A549 (cell line): ENCODE measurements at regions not wholly inside any gene's neighbourhood (a gene's known extent, or its start where the extent isn't known, plus 50 kb on each side); places are given as distances from the start of the nearest gene placed in this dataset.

ENCODE experiments used
- ATAC-seq, 2 experiments: fragments of 200-7000 bp in 1 of 2; fragments of >200 bp in 1 of 2; cut with Nextera tagmentation in 1 of 2; cut with Tn5 transposase in 1 of 2; 3 replicates each; pipeline versions ENCODE4 v1.8.0 to v1.9.1; 2018 to 2020; ENCODE audit warnings: mild to moderate bottlenecking in 1 of 2, moderate library complexity in 1 of 2
- CTCF ChIA-PET: fragments of 300-600 bp; sonication (Branson Sonifier 250); formaldehyde crosslinking; extraction: SDS; loops from one replicate; lab custom pipeline; 2021; ENCODE audit warnings: antibody characterized with exemption, inconsistent platforms; lab: Yijun Ruan, JAX
- POLR2A ChIA-PET: fragments of 350-600 bp; formaldehyde crosslinking; extraction: SDS; loops from one replicate; lab custom pipeline; 2021; ENCODE audit warnings: antibody characterized with exemption, inconsistent platforms; lab: Yijun Ruan, JAX
- DNase-seq, 2 experiments: peaks; one replicate each; pipeline versions ENCODE4 v3.0.0 to v3.0.0-alpha.2; 2011 to 2016; ENCODE audit warnings: low read depth in 1 of 2, low spot score in 1 of 2
- FAIRE-seq: peaks from 2 replicates; lab custom pipeline; 2011; peaks lifted over from hg19 to GRCh38; lab: Jason Lieb, UNC
- H3K27ac ChIP-seq, 2 experiments: fragments of >200 bp; sonication (Bioruptor Twin); formaldehyde crosslinking; 3 replicates each; pipeline ENCODE4 v1.5.1; 2016 to 2017
- H3K4me1 ChIP-seq: fragments of >200 bp; sonication (Bioruptor Twin); formaldehyde crosslinking; 3 replicates; pipeline ENCODE4 v1.6.1; 2016
- H3K4me2 ChIP-seq: fragments of >200 bp; sonication (Bioruptor Twin); formaldehyde crosslinking; 3 replicates; pipeline ENCODE4 v1.6.1; 2016
- H3K4me3 ChIP-seq: fragments of >200 bp; sonication (Bioruptor Twin); formaldehyde crosslinking; 3 replicates; pipeline ENCODE4 v1.5.1; 2016
- H3K9me3 ChIP-seq: fragments of >200 bp; sonication (Bioruptor Twin); formaldehyde crosslinking; 3 replicates; pipeline ENCODE4 v1.6.1; 2016
- CHD4 ChIP-seq: fragments of 200-600 bp; sonication (generic); IDR thresholded peaks from 2 replicates; pipeline ENCODE4 v1.6.1; 2016; ENCODE audit warnings: antibody characterized with exemption, mild to moderate bottlenecking, borderline replicate concordance
- EP300 ChIP-seq, 2 experiments: fragments of >200 bp; sonication (Bioruptor Twin); formaldehyde crosslinking; IDR thresholded peaks; 2 replicates in 1 of 2; 3 replicates in 1 of 2; pipeline ENCODE4 v1.6.1; 2016 to 2017
- FOSL2 ChIP-seq, 2 experiments: fragments of 450-650 bp in 1 of 2; fragments of >200 bp in 1 of 2; sonication (Bioruptor Twin) in 1 of 2; formaldehyde crosslinking; IDR thresholded peaks; 2 replicates each; pipeline versions ENCODE4 v1.5.0 to v1.6.1; 2016 to 2020; ENCODE audit warnings: mild to moderate bottlenecking in 1 of 2, moderate library complexity in 1 of 2
- FOXS1 ChIP-seq: fragments of 250-450 bp; sonication (Bioruptor Pico); IDR thresholded peaks from 2 replicates; pipeline ENCODE4 v1.5.0; 2020; ENCODE audit warnings: mild to moderate bottlenecking, moderate library complexity
- GATA3 ChIP-seq: IDR thresholded peaks from 2 replicates; pipeline ENCODE4 v1.6.1; 2012; ENCODE audit warnings: borderline replicate concordance
- HDAC2 ChIP-seq: fragments of 200-600 bp; sonication (generic); IDR thresholded peaks from 2 replicates; pipeline ENCODE4 v1.6.1; 2016
- HEYL ChIP-seq: fragments of 250-450 bp; sonication (Bioruptor Pico); IDR thresholded peaks from 2 replicates; pipeline ENCODE4 v1.8.0; 2021; ENCODE audit warnings: mild to moderate bottlenecking, moderate library complexity
- HOXA7 ChIP-seq: fragments of 250-450 bp; sonication (Bioruptor Pico); IDR thresholded peaks from 2 replicates; pipeline ENCODE4 v1.5.0; 2020; ENCODE audit warnings: mild to moderate bottlenecking, moderate library complexity
- HOXB13 ChIP-seq: fragments of 250-450 bp; sonication (Bioruptor Pico); IDR thresholded peaks from 2 replicates; pipeline ENCODE4 v1.5.0; 2020; ENCODE audit warnings: low read depth, mild to moderate bottlenecking, moderate library complexity
- HOXB5 ChIP-seq: fragments of 250-450 bp; sonication (Bioruptor Pico); IDR thresholded peaks from 2 replicates; pipeline ENCODE4 v1.5.0; 2020; ENCODE audit warnings: mild to moderate bottlenecking, moderate library complexity
- JUN ChIP-seq, 2 experiments: fragments of >200 bp; sonication (Bioruptor Twin); formaldehyde crosslinking; IDR thresholded peaks; 2 replicates in 1 of 2; 3 replicates in 1 of 2; pipeline ENCODE4 v1.6.1; 2016 to 2017
- JUNB ChIP-seq: fragments of >200 bp; sonication (Bioruptor Twin); formaldehyde crosslinking; IDR thresholded peaks from 2 replicates; pipeline ENCODE4 v1.6.1; 2016
- KDM5A ChIP-seq: fragments of 200-600 bp; sonication (generic); IDR thresholded peaks from 2 replicates; pipeline ENCODE4 v1.6.1; 2016; ENCODE audit warnings: antibody characterized with exemption, mild to moderate bottlenecking
- NFE2L2 ChIP-seq: fragments of 150-350 bp; conservative IDR thresholded peaks from 2 replicates; pipeline ENCODE4 v1.6.1; 2014; ENCODE audit warnings: low read length
- POLR2A ChIP-seq: IDR thresholded peaks from 2 replicates; pipeline ENCODE4 v1.6.1; 2012; ENCODE audit warnings: mild to moderate bottlenecking, low read length
- POLR2AphosphoS2 ChIP-seq: conservative IDR thresholded peaks from 2 replicates; pipeline ENCODE4 v1.6.1; 2012; ENCODE audit warnings: low read length, improper control_type of control experiment, inconsistent platforms
- RAD21 ChIP-seq, 2 experiments: fragments of >200 bp in 1 of 2; sonication (Bioruptor Twin) in 1 of 2; formaldehyde crosslinking in 1 of 2; IDR thresholded peaks in 1 of 2; conservative IDR thresholded peaks in 1 of 2; 2 replicates in 1 of 2; 3 replicates in 1 of 2; pipeline ENCODE4 v1.6.1; 2012 to 2018; ENCODE audit warnings: inconsistent platforms in 1 of 2
- RFX5 ChIP-seq: fragments of 450-650 bp; IDR thresholded peaks from 2 replicates; pipeline ENCODE4 v1.7.1; 2014; ENCODE audit warnings: antibody characterized with exemption, mild to moderate bottlenecking, moderate library complexity
- SMC3 ChIP-seq: fragments of >200 bp; sonication (Bioruptor Twin); formaldehyde crosslinking; IDR thresholded peaks from 3 replicates; pipeline ENCODE4 v1.6.1; 2018; ENCODE audit warnings: inconsistent platforms
- TFCP2L1 ChIP-seq: fragments of 250-450 bp; sonication (Bioruptor Pico); IDR thresholded peaks from 2 replicates; pipeline ENCODE4 v1.5.0; 2021; ENCODE audit warnings: mild to moderate bottlenecking
- ZFP36 ChIP-seq: fragments of 450-650 bp; IDR thresholded peaks from 2 replicates; pipeline ENCODE4 v1.6.1; 2014; ENCODE audit warnings: borderline replicate concordance; ENCODE audit not compliant: partially characterized antibody
- ZNF302 ChIP-seq: fragments of 250-450 bp; sonication (Bioruptor Pico); IDR thresholded peaks from 2 replicates; pipeline ENCODE4 v1.9.0; 2021; ENCODE audit warnings: inconsistent platforms, mild to moderate bottlenecking, moderate library complexity
- WGBS: methylation state at CpG from one replicate; pipeline ENCODE4 v1.1.6; 2017; ENCODE audit errors: missing lambda C conversion rate; 5-methylcytosine and 5-hydroxymethylcytosine counted together
- TF ChIP-seq, protein P1 (sequence below): fragments of 150-350 bp; IDR thresholded peaks from 2 replicates; pipeline ENCODE4 v1.6.1; 2014; ENCODE audit warnings: low read depth, mild to moderate bottlenecking, low read length
- TF ChIP-seq, protein P2 (sequence below): IDR thresholded peaks from 2 replicates; pipeline ENCODE4 v1.6.1; 2012
- TF ChIP-seq, protein P3 (sequence below): IDR thresholded peaks from 2 replicates; pipeline ENCODE4 v1.6.1; 2012
- TF ChIP-seq, protein P4 (sequence below): fragments of 450-650 bp; IDR thresholded peaks from 2 replicates; pipeline ENCODE4 v1.6.1; 2014; ENCODE audit warnings: antibody characterized with exemption

DNA sequence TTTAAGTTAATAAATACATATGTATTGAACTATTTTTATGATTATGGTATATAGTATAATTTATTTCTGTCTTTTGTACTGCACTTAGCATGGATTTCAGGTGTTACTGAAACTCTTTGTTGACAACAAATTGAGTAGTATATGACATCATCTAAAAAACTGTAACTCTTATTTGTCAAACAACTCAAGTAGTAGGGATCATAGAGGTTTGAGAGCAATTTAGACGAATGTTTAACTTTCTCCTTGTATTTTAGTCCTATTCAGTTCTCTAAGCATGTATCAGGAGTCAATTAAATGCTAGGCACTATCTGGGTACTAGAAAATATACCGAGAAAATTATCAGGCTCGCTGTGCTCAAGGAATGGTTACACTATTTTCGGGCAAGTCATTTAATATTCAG is 595.2 kb downstream of the METTL15 start:
- CTCF ChIA-PET, result no interaction called here
- peak overlapping the region; percentile 76; the same call in 2 of the 3 replicates for H3K4me2 ChIP-seq

DNA sequence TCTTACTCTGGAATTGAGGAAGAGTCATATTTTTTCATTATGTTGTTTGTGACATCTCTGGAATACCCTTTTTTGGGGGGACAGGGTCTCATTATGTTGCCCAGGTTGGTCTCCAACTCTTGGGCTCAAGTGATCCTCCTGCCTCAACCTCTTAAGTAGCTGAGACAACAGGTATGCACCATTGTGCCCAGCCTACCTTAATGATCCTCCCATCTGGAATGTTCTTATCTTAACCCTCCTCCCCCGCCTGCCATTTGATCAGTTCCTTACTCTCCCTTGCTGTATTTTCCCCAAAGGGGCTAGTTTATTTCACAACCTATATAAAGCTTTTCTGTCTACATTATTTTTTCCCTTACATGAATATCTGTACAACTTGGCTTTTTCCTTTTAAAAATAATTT is 594.7 kb downstream of the METTL15 start:
- FAIRE-seq, result no peak
- ChIA-PET CTCF (no interaction called here), POLR2A (no interaction called here)
- peak in 1 of 2 experiments; percentile 20 for DNase-seq
- peak overlapping the region; percentile 16; the same call in 2 of the 3 replicates for H3K4me3 ChIP-seq
- peaks cover 23% of the 10 kb centered on the region for H3K4me1 ChIP-seq
- TF ChIP-seq POLR2A, result no peak
- TF ChIP-seq CHD4, result no peak
- TF ChIP-seq, protein P1, sequence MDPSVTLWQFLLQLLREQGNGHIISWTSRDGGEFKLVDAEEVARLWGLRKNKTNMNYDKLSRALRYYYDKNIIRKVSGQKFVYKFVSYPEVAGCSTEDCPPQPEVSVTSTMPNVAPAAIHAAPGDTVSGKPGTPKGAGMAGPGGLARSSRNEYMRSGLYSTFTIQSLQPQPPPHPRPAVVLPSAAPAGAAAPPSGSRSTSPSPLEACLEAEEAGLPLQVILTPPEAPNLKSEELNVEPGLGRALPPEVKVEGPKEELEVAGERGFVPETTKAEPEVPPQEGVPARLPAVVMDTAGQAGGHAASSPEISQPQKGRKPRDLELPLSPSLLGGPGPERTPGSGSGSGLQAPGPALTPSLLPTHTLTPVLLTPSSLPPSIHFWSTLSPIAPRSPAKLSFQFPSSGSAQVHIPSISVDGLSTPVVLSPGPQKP, result no peak
- TF ChIP-seq ZFP36, result no peak
- no peak for TF ChIP-seq NFE2L2
- no peak for TF ChIP-seq JUN (IDR thresholded peaks at IDR 0.05)
- TF ChIP-seq FOXS1, result no peak
- TF ChIP-seq HOXB5 (CRISPR knock-in tag), result no peak
- no peak for TF ChIP-seq SMC3
- TF ChIP-seq, protein P2, sequence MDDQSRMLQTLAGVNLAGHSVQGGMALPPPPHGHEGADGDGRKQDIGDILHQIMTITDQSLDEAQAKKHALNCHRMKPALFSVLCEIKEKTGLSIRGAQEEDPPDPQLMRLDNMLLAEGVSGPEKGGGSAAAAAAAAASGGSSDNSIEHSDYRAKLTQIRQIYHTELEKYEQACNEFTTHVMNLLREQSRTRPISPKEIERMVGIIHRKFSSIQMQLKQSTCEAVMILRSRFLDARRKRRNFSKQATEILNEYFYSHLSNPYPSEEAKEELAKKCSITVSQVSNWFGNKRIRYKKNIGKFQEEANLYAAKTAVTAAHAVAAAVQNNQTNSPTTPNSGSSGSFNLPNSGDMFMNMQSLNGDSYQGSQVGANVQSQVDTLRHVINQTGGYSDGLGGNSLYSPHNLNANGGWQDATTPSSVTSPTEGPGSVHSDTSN, result no peak
- TF ChIP-seq, all 56 proteins: peak for 0
- Histone ChIP-seq H3K27ac (peak overlapping the region; percentile 87 to 90), H3K4me2 (peak overlapping the region; percentile 76), H3K9me3 (peaks cover 25% of the 10 kb centered on the region; the same call in 2 of the 3 replicates)
- WGBS, result 90% methylated on average over 1 of the region's 1 CpG
- peak in 1 of 2 experiments; percentile 25; a peak in 3 of 6 replicates for ATAC-seq

More for the DNA sequence above, 595.2 kb downstream of the METTL15 start:
- Histone ChIP-seq H3K27ac (peak overlapping the region; percentile 75 to 87), H3K4me1 (peaks cover 23% of the 10 kb centered on the region), H3K4me3 (no peak overlapping the region), H3K9me3 (peaks cover 25% of the 10 kb centered on the region; the same call in 2 of the 3 replicates)
- peak; percentile 39 for FAIRE-seq
- no peak for DNase-seq
- no peak for TF ChIP-seq KDM5A
- no peak for TF ChIP-seq EP300 (IDR thresholded peaks at IDR 0.05)
- WGBS, result 70% methylated on average over 4 of the region's 4 CpGs
- POLR2A ChIA-PET, result no interaction called here
- ATAC-seq, result no peak

DNA sequence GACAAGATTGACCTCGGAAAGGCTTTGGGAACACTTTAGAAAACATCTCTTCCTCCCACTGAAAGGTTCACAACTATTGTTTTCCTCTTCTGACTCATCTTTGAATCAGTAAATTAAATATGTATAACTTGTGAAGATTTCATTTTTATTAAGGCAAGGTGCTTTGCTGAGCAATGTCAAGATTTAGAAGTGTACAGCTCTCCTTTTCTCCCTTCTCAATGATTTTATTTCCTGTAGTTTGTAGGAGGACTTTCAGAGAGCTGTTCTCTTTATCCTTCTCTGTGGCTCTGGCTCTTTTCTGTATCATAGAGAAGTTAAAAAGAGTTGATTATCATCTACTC is 594.2 kb downstream of the METTL15 start:
- no peak for FAIRE-seq
- POLR2A ChIA-PET, result no interaction called here
- peak overlapping the region; percentile 87 to 90 for H3K27ac ChIP-seq

DNA sequence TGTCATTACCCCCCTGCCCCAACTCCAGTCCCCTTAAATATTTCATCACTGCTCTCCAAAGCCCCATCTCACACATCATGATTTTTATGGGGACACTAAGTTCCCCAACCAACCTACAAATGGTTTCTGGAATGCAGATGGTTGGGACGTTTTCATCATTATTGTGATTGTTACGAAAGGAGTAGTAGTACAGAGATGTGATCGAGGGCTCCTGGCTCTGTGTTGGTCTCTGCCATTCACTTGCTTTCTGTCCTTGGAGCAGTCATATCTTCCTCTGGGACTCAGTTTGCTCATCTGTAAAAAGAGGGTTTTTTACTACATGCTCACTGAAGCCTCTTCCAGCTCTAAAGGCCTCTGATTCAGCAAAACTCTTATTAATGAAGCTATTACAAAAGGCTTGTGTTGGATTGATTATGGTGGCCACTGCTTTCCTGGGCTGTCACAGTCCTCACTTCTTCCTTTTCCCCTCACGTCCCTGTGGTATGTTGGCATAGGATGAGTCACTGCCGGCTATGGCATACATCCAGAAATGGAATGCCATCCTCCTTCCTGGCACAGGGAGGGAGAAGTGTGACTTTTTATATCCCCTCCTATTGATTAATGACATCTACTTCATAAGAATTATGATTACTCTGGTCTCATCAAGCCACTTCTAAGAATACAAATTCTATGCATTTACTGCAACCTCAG is 593.7 kb downstream of the METTL15 start:
- Histone ChIP-seq H3K9me3 (peaks cover 25% of the 10 kb centered on the region; the same call in 2 of the 3 replicates), H3K27ac (peak overlapping the region; percentile 87 to 90), H3K4me2 (peak overlapping the region; percentile 76), H3K4me3 (peak overlapping the region; percentile 16; the same call in 1 of the 3 replicates), H3K4me1 (peaks cover 23% of the 10 kb centered on the region)
- TF ChIP-seq RFX5 (no peak), RAD21 (conservative IDR thresholded peaks at IDR 0.05 in 1 of 2, IDR thresholded peaks at IDR 0.05 in 1 of 2) (peak in 1 of 2 experiments; percentile 26; a peak in 2 of 5 replicates), EP300 (IDR thresholded peaks at IDR 0.05) (peak; percentile 45 to 58; a peak in 2 of 5 replicates), HDAC2 (0 out of 2 replicates have a peak, but pooled peaks have one; percentile 28), SMC3 (no peak), ZNF302 (no peak), TFCP2L1 (CRISPR knock-in tag) (no peak), CHD4 (no peak), FOSL2 (IDR thresholded peaks at IDR 0.05) (peak; percentile 70), FOSL2 (CRISPR knock-in tag; IDR thresholded peaks at IDR 0.05) (peak; percentile 88), HOXB13 (peak; percentile 33; the same call in 1 of the 2 replicates), GATA3 (peak; percentile 76), HOXA7 (CRISPR knock-in tag) (no peak), JUN (IDR thresholded peaks at IDR 0.05) (peak in 1 of 2 experiments; percentile 70; a peak in 2 of 5 replicates), JUNB (peak; percentile 82), POLR2AphosphoS2 (no peak)
- TF ChIP-seq, protein P3, sequence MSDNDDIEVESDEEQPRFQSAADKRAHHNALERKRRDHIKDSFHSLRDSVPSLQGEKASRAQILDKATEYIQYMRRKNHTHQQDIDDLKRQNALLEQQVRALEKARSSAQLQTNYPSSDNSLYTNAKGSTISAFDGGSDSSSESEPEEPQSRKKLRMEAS, result peak; percentile 56
- TF ChIP-seq, protein P4, sequence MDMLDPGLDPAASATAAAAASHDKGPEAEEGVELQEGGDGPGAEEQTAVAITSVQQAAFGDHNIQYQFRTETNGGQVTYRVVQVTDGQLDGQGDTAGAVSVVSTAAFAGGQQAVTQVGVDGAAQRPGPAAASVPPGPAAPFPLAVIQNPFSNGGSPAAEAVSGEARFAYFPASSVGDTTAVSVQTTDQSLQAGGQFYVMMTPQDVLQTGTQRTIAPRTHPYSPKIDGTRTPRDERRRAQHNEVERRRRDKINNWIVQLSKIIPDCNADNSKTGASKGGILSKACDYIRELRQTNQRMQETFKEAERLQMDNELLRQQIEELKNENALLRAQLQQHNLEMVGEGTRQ, result no peak
- CTCF ChIA-PET, result no interaction called here
- peak; percentile 78 to 91; a peak in 5 of 6 replicates for ATAC-seq
- peak; percentile 98 for FAIRE-seq
- 9% methylated on average over 5 of the region's 5 CpGs for WGBS
- DNase-seq, result peak; percentile 71 to 85
- POLR2A ChIA-PET, result no interaction called here

More for the DNA sequence above, 594.2 kb downstream of the METTL15 start:
- peak in 1 of 2 experiments; percentile 4 for DNase-seq
- Histone ChIP-seq H3K9me3 (peaks cover 25% of the 10 kb centered on the region; the same call in 2 of the 3 replicates), H3K4me1 (peaks cover 23% of the 10 kb centered on the region), H3K4me2 (peak overlapping the region; percentile 76), H3K4me3 (peak overlapping the region; percentile 16; the same call in 2 of the 3 replicates)
- peak; percentile 60 for TF ChIP-seq JUNB
- no peak for TF ChIP-seq HEYL (CRISPR knock-in tag)
- ATAC-seq, result peak; percentile 45 to 66; a peak in 4 of 6 replicates
- WGBS, result 0% methylated on average over 1 of the region's 1 CpG
- CTCF ChIA-PET, result no interaction called here
